NCI-H748 (cell line): ENCODE measurements at regions not wholly inside any gene's neighbourhood (a gene's known extent, or its start where the extent isn't known, plus 50 kb on each side); places are given as distances from the start of the nearest gene placed in this dataset.

ENCODE experiments used
- DNase-seq: peaks from one replicate; lab custom pipeline; 2025; ENCODE audit not compliant: unreplicated experiment; lab: John Stamatoyannopoulos, UW

GRCh38 chr18:56323673-56324072, 314.7 kb downstream of the TXNL1 start:
- DNase-seq, result no peak

- DNase-seq, result no peak
These were observed 316.0 kb downstream of the TXNL1 start for GRCh38 chr18:56322406-56322805.

DNA sequence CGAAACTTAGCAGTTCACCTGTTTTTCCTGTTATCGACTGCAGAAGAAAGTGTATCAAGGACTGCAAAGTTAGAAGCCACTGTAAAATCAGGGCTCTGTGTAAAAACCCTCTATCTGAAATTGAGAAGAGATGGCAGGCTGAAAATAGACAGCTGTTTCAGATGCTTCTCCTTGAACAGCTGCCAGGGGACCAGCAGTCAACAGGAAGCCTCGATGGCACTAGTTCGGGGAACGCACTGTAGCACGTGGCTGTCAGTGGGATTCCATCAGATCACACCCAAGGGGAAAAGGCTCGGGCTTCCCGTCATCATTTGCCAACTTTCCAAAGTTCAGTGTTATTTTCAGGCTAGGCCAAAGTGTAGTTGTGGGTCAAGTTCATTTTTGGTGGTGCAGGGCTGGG, 316.9 kb downstream of the TXNL1 start:
- no peak for DNase-seq

- no peak for DNase-seq
These were observed 318.4 kb downstream of the TXNL1 start for GRCh38 chr18:56319953-56320352.

DNA sequence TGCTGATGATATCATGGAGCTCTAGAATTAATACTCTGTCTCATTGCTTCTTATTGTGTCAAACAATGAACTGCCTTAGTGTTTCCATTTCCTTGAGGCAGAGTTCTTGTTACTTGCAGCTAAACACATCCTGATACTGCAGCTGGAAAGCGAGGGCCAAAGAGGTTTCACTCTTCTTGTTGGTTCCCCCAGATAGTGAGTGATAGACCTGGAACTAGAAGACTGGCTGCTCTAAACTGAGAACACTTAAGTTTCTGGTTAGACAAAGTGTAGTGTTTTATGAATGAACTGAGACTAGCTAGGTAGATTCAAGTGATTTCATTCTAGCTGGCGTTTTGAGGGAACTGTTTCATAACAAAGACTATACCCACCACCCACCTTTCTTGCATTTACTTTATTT, 321.7 kb downstream of the TXNL1 start:
- DNase-seq, result no peak

DNA sequence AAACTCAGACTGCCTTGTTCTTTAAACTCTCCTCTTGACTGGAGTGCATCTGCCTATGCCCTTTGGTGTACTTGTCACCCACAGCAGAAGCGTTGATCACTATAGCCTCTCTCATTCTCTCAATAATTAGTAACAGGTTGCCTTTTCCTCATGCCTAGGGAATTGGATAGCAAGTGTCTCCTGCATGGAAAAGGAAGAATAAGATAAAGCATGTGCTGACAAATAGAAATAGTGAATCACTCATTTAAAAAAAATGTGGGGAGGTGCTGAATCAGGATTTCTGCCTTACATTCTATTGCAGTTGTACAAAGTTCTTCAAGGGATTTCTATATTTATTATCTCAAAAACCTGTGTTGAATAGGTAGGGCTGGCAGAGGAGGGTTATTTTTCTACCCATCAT, 323.0 kb downstream of the TXNL1 start:
- no peak for DNase-seq

DNA sequence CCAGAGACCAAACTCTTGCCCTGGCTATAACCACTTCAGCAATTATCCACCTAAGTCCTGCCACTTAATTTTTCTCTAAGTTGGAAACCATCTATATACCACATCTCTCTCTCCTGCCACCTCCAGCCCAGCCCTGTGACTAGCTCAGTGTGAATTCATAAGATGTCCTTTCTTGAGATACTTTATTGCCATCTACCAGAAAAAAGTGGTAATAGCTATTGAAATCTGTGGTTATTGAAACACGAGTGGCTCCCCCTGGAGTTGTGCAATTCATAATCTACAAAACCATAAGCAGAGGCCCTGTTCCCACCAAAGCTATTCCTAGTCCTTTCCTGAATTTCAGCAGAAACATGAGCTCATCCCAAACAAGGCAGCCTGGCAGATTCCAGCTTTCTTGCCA, 324.0 kb downstream of the TXNL1 start:
- DNase-seq, result peak; percentile 8

DNA sequence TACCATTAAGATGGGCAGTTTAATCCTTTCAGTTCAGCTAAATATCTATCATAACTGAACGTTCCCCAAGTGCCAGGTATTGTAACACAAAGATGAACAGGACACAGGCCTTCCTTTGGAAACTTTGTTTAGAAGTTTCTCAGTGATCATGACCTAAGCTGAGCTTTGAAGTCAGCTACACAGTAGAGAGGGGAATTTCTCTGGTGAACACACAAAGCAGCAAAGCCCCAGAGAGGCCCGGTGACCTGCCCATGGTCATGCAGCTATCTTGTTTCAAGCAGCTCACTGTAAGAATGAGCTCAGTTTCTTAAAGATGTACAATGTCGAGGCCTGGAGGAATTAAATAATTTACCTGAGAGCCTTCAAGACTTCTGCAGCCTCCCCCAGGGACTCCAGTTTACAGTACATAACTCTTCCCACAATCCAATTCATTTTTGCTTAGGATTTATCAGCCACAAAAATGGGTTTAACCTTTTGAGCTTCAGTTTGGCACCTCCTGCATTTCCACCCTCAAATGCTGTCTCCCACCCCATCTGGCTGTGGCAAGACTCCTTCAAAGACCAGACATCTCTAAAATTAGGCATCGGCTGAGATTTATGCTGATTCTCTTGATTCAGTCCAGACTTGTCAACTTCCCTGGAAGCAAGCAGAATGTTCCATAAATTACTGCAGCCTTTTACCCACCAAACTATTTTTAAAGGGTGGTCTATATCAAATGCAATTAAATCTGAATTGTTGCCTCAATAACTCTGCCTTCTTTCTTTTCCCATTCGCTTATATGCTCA, 325.6 kb downstream of the TXNL1 start:
- DNase-seq, result no peak

- no peak for DNase-seq
These were observed 329.3 kb downstream of the TXNL1 start for GRCh38 chr18:56309104-56309503.

DNA sequence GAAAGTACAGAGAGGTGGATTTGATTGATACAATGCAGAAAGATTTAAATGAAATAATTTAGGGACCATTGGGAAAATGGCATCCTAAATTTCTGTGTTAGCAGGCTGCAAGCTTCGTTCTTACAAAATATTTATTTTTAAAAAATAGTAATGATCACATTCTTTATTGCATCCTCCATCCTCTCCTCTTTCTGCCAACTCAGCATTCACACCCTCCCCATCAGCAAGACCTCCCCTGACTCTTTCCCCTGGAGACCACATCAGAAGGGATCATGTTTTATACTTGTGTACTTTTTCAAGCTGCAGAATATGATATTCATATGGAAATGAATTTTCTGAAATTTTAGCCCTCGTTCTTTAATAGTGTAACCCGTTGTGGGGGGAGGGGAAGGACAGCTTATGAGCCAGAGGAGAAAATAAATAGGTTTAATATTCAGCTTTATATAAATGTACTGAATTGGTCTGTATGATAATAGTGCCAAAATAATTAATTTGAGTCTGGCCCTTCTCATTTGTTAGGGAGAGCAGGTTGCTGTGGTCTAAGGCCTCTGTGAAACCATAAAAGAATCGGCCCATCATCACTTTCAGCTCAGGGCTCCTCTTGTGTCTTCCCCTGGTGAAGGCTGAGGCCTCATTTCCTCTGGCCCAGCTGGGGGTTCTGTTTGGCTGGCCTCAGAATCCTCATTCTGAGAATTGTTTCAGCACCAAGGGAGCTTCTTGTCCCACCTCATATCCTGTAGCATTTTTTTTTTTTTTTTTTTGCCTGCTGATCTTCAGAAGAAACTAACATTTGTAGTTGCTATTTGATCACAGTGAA, 330.8 kb downstream of the TXNL1 start:
- no peak for DNase-seq

- DNase-seq, result no peak
These were observed 331.6 kb downstream of the TXNL1 start for GRCh38 chr18:56306797-56307196.

GRCh38 chr18:56305583-56305982, 332.8 kb downstream of the TXNL1 start:
- no peak for DNase-seq

DNA sequence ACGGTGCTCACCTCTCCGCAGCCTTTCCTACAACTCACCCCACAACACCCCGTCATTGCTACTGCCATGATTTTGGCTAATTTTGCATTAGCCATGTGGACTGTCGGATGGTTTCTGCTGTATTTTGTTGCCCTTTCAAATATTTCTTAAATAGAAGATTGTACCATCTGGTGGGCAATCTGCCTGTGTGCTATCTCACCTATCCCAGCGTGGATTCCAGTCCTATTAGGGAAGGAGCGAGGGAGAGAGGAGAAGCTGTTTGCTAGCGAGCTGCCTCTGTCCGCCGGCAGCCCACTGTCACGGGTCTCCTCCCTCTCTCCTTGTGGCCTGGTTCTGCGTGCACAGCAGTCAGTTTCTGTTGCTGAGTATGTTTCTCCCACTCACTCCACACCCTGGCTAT, 336.2 kb downstream of the TXNL1 start:
- DNase-seq, result no peak

DNA sequence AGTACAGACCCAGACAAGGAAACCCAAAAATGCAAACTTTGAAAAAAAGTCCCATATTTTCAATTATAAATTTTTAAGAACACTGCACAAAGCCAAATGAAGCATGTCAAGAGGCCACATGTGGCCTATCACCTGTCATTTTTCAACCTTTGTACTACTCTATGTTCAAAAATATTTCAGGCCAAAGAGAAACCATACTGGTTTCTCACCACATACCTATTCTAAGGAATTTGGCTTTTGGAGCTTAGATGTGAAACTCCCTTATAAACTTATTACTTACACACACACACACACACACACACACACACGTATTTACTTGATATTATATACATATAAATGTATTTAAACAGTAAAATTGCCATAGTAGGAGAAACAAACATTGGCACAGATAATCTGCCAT, 338.7 kb downstream of the TXNL1 start:
- DNase-seq, result no peak

- no peak for DNase-seq
These were observed 339.5 kb downstream of the TXNL1 start for GRCh38 chr18:56298935-56299334.

GRCh38 chr18:56296381-56296780, 342.0 kb downstream of the TXNL1 start:
- DNase-seq, result no peak

DNA sequence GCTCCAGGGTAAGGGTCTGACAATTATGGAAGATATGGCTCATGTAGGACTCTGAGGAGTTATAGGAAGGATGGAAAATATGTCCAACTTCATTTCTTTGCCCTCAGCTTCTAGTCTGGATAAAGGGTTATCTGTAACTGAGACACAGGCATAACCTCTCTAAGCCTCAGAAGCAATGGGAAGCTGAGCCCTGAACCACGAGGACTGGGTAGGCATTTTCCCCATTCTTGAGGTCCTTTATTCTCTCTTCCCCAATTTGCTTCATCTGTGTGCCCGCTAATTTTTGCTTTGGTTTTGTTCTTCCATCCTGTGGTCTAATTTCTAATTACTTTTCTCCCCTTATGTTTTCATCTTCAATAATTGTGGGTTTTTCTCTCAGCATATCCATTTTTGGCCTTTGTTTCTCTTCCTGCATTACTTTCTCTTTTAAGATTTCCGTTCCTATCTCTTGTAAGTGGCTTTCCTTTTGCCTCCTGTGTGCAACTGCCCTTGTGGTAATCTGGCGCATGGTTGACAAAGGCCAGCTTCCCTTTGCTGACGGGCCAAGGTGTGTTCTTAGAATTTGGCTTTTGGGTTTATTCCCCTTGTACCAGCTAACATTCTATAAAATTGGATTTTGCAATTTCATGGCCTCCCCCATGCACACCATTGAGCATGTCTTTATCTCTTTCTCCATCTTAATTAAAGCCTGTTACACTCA, 343.8 kb downstream of the TXNL1 start:
- DNase-seq, result no peak

GRCh38 chr18:56291294-56291693, 347.1 kb downstream of the TXNL1 start:
- no peak for DNase-seq

GRCh38 chr18:56289381-56289780, 349.0 kb downstream of the TXNL1 start:
- DNase-seq, result no peak

DNA sequence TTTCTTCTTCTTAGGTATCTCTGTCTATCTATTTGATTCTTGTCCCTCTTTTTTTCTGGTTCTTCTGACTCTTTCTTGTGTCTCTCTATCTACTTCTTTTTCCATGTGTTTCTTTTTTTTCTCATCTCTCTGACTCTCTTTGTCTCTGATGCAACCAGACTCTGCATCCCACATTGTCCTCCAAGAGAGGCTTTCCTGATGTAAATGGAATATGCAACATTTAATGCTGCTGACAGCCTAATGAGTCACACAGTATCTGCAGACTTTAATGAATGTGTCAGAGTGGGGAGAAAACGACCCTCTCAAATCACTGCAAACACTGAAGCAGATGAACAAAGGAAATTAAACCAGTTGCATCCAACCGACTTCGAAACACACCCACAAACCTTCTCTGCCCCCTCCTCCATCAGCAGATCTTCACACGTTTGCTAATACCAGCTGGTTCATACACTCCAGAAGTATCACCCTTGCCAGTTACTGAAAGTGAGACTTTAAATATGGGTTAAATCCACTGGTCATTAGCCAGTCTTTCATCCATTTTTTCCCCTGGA, 351.5 kb downstream of the TXNL1 start:
- DNase-seq, result no peak

DNA sequence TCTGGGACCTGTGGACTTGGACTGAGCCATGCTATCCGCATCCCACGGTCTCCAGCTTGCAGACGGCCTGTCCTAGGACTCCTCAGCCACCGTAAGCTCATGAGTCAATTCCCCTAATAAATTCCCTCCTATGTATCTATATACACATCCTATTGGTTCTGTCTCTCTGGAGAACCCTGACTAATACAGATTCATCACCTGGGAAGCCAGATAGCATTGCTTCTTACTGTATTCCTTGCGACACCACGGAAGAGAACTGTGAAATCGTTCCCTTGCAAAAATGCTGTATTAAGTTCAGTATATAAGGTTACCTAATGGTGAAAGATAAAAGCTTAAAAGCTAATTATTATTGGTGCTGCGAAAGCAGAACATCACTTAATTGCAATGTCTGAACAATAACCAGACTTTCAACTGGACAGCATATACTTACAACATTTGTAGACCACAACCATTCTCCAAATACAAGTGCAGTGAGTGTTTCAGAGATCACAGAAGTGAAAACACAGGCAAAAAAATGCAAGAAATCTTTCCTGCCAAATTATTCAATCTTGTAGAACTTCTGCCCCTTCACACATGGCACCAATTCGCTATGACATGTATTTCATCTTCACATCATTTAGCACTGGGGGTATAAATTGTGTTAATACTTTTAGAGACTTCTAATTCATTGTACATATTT, 352.9 kb downstream of the TXNL1 start:
- no peak for DNase-seq
